Osteoblast (primary cell): ENCODE measurements at regions not wholly inside any gene's neighbourhood (a gene's known extent, or its start where the extent isn't known, plus 50 kb on each side); places are given as distances from the start of the nearest gene placed in this dataset.

Experiments
- DNase-seq: peaks from one replicate; pipeline ENCODE4 v3.0.0; 2011; ENCODE audit warnings: low spot score, mixed read lengths; ENCODE audit not compliant: insufficient read length; ENCODE audit errors: missing footprints
- H2AFZ ChIP-seq: 2 replicates; pipeline ENCODE4 v1.6.0; 2011; ENCODE audit warnings: mild to moderate bottlenecking, low read length
- H3K27ac ChIP-seq: 2 replicates; pipeline ENCODE4 v1.5.1; 2011; ENCODE audit warnings: mild to moderate bottlenecking, low read depth, low read length, moderate library complexity
- H3K27me3 ChIP-seq: 2 replicates; pipeline ENCODE4 v1.6.0; 2012; ENCODE audit warnings: mild to moderate bottlenecking, control low read depth, inconsistent platforms, low read length, moderate library complexity; ENCODE audit not compliant: insufficient read depth
- H3K36me3 ChIP-seq: 2 replicates; pipeline ENCODE4 v1.5.1; 2011; ENCODE audit warnings: mild to moderate bottlenecking, low read length, control low read depth, moderate library complexity; ENCODE audit not compliant: insufficient read depth
- H3K4me1 ChIP-seq: 2 replicates; pipeline ENCODE4 v1.5.1; 2011; ENCODE audit warnings: mild to moderate bottlenecking, low read length, control low read depth, moderate library complexity; ENCODE audit not compliant: insufficient read depth
- H3K4me2 ChIP-seq: 2 replicates; pipeline ENCODE4 v1.6.0; 2011; ENCODE audit warnings: mild to moderate bottlenecking, low read length; ENCODE audit not compliant: insufficient read depth
- H3K4me3 ChIP-seq: fragments of 200-600 bp; sonication (generic); 3 replicates; pipeline ENCODE4 v1.5.1; 2012; ENCODE audit warnings: mild to moderate bottlenecking, low read length, inconsistent platforms; ENCODE audit not compliant: insufficient read depth
- H3K79me2 ChIP-seq: 2 replicates; pipeline ENCODE4 v1.6.0; 2012; ENCODE audit warnings: mild to moderate bottlenecking, low read length, control low read depth, inconsistent platforms; ENCODE audit not compliant: insufficient read depth
- H3K9me3 ChIP-seq: 2 replicates; pipeline ENCODE4 v1.5.1; 2011; ENCODE audit warnings: low read depth, low read length, control low read depth
- H4K20me1 ChIP-seq: 2 replicates; pipeline ENCODE4 v1.6.0; 2012; ENCODE audit warnings: mild to moderate bottlenecking, low read length, control low read depth; ENCODE audit not compliant: insufficient read depth
- TF ChIP-seq, protein P1 (sequence below): IDR thresholded peaks from 2 replicates; pipeline ENCODE4 v1.5.1; 2011; ENCODE audit warnings: mild to moderate bottlenecking, low read depth, low read length, moderate library complexity; ENCODE audit errors: extremely low read depth

- no peak for DNase-seq
- H3K27ac ChIP-seq: no peak overlapping the region
- no peaks in the 10 kb centered on the region for H4K20me1 ChIP-seq
- no peaks in the 10 kb centered on the region for H3K79me2 ChIP-seq
- H3K36me3 ChIP-seq: no peaks in the 10 kb centered on the region
- H3K27me3 ChIP-seq: no peaks in the 10 kb centered on the region
- TF ChIP-seq, protein P1, sequence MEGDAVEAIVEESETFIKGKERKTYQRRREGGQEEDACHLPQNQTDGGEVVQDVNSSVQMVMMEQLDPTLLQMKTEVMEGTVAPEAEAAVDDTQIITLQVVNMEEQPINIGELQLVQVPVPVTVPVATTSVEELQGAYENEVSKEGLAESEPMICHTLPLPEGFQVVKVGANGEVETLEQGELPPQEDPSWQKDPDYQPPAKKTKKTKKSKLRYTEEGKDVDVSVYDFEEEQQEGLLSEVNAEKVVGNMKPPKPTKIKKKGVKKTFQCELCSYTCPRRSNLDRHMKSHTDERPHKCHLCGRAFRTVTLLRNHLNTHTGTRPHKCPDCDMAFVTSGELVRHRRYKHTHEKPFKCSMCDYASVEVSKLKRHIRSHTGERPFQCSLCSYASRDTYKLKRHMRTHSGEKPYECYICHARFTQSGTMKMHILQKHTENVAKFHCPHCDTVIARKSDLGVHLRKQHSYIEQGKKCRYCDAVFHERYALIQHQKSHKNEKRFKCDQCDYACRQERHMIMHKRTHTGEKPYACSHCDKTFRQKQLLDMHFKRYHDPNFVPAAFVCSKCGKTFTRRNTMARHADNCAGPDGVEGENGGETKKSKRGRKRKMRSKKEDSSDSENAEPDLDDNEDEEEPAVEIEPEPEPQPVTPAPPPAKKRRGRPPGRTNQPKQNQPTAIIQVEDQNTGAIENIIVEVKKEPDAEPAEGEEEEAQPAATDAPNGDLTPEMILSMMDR: no peak
- no peak overlapping the region for H3K4me2 ChIP-seq
- H3K4me1 ChIP-seq: peaks cover 20% of the 10 kb centered on the region
- H3K4me3 ChIP-seq: no peak overlapping the region
- no peaks in the 10 kb centered on the region for H3K9me3 ChIP-seq
- no peak overlapping the region for H2AFZ ChIP-seq
These were observed 333.6 kb upstream of the C2CD4B start for GRCh38 chr15:62498712-62499111.

DNA sequence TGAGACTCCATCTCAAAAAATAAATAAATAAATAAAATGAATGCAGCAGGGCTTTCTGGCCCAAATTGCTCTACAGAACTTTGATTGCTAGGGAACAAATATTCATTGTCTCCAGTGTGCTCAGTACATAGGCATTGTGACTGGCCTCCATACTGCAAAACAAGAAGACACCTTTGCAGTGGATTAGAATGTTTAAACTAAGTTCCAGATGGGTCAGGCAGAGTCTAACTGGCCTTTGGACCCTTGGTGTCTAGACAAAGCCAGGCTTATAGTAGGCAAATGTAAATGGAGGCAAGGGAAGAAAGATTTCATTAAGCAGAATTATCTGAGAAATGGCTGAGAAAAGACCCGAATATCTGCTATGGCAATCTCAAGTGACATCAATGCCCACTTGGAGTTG, 335.2 kb upstream of the C2CD4B start:
- Histone ChIP-seq H3K27me3 (no peaks in the 10 kb centered on the region), H3K79me2 (no peaks in the 10 kb centered on the region), H3K36me3 (no peaks in the 10 kb centered on the region), H3K27ac (no peak overlapping the region), H4K20me1 (no peaks in the 10 kb centered on the region), H3K9me3 (no peaks in the 10 kb centered on the region), H3K4me1 (peaks cover 20% of the 10 kb centered on the region), H3K4me2 (no peak overlapping the region), H2AFZ (no peak overlapping the region), H3K4me3 (no peak overlapping the region)
- TF ChIP-seq, protein P1: no peak
- DNase-seq: no peak

- no peak for DNase-seq
- no peaks in the 10 kb centered on the region for H3K9me3 ChIP-seq
- TF ChIP-seq, protein P1: no peak
- H3K27ac ChIP-seq: no peak overlapping the region
- H4K20me1 ChIP-seq: no peaks in the 10 kb centered on the region
- no peaks in the 10 kb centered on the region for H3K36me3 ChIP-seq
- H3K4me3 ChIP-seq: no peak overlapping the region
- no peak overlapping the region for H2AFZ ChIP-seq
- H3K4me1 ChIP-seq: peaks cover 17% of the 10 kb centered on the region
- H3K79me2 ChIP-seq: peaks cover 3% of the 10 kb centered on the region
- no peak overlapping the region for H3K4me2 ChIP-seq
- H3K27me3 ChIP-seq: no peaks in the 10 kb centered on the region
These were observed 337.4 kb upstream of the C2CD4B start for GRCh38 chr15:62502451-62502850.

DNA sequence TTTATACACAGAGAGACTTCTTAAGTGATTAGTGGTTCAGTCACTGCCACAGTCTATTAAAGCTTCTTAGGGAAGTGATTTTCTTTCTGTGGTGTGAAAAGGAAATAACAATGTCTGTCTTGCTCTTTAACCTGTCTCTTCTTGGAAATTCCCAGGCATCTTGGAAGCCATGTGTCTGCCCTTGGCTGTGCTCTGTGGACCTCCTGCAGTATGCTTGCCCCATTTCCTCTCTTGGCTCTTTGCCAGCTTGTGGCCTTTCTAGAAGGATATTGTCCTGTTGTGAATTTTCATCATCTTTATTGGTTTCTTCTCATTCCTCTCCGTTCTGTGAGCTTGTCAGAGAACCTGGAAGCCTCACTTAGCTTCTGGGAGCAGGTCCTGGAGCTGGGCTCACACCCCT, 338.4 kb upstream of the C2CD4B start:
- Histone ChIP-seq H3K36me3 (no peaks in the 10 kb centered on the region), H3K79me2 (peaks cover 5% of the 10 kb centered on the region), H2AFZ (no peak overlapping the region), H3K4me3 (no peak overlapping the region), H3K9me3 (no peaks in the 10 kb centered on the region), H3K27ac (no peak overlapping the region), H4K20me1 (no peaks in the 10 kb centered on the region), H3K27me3 (no peaks in the 10 kb centered on the region), H3K4me1 (peaks cover 15% of the 10 kb centered on the region), H3K4me2 (no peak overlapping the region)
- no peak for DNase-seq
- TF ChIP-seq, protein P1: no peak
